Activated CD8-positive, alpha-beta T cell treated with anti-CD3 and anti-CD28 coated beads, Interleukin-2, amount 10 ng/mL, durations not matched to agents 7 days and 5 days (primary cell): ENCODE measurements at regions not wholly inside any gene's neighbourhood (a gene's known extent, or its start where the extent isn't known, plus 50 kb on each side); places are given as distances from the start of the nearest gene placed in this dataset.
A peak's percentile ranks its signal among the peaks of the same experiment; 100 is the strongest.

Experiments
- ATAC-seq: fragments of 150-1000 bp; cut with Tn5 transposase; one replicate; pipeline ENCODE4 v1.10.0; 2021; ENCODE audit warnings: moderate library complexity
- CTCF ChIA-PET: fragments of 350-600 bp; sonication (Branson Sonifier 250); formaldehyde crosslinking; loops from one replicate; lab custom pipeline; 2021; ENCODE audit warnings: antibody characterized with exemption; lab: Charles Lee
- POLR2A ChIA-PET: fragments of 350-600 bp; sonication (Branson Sonifier 250); formaldehyde crosslinking; loops from one replicate; lab custom pipeline; 2021; ENCODE audit warnings: antibody characterized with exemption; lab: Charles Lee
- DNase-seq: peaks from one replicate; pipeline ENCODE4 v3.0.0-alpha.2; 2020
- H3K27ac Mint-ChIP-seq: one replicate; pipeline ENCODE4 v1.8.0; 2021; ENCODE audit warnings: mild to moderate bottlenecking, mixed read lengths
- H3K27me3 Mint-ChIP-seq: one replicate; pipeline ENCODE4 v1.8.0; 2021; ENCODE audit warnings: low read depth, mixed read lengths
- H3K36me3 Mint-ChIP-seq: one replicate; pipeline ENCODE4 v1.8.0; 2021; ENCODE audit warnings: low read depth, mixed read lengths
- H3K4me1 Mint-ChIP-seq: one replicate; pipeline ENCODE4 v1.8.0; 2021; ENCODE audit warnings: low read depth, mixed read lengths
- H3K4me3 Mint-ChIP-seq: one replicate; pipeline ENCODE4 v1.8.0; 2021; ENCODE audit warnings: mild to moderate bottlenecking, mixed read lengths
- H3K9me3 Mint-ChIP-seq: one replicate; pipeline ENCODE4 v1.8.0; 2022; ENCODE audit warnings: mixed read lengths; ENCODE audit not compliant: insufficient read depth

- Mint-ChIP-seq H3K4me3 (no peak overlapping the region), H3K27me3 (peaks cover 26% of the 10 kb centered on the region), H3K4me1 (peaks cover 11% of the 10 kb centered on the region), H3K9me3 (no peaks in the 10 kb centered on the region), H3K36me3 (no peaks in the 10 kb centered on the region), H3K27ac (no peak overlapping the region)
- POLR2A ChIA-PET = no interaction called here
- CTCF ChIA-PET = interaction anchor here (1.4 kb wide), 1 partner anchor 17 kb away, joined by 3 read pairs; no protein-coding TSS in a partner anchor
- DNase-seq (peak; percentile 52), ATAC-seq (peak; percentile 53)
Observed at GRCh38 chr3:194084284-194084683, 51.7 kb upstream of the HES1 start.
